NCI-H1092 (cell line): ENCODE measurements at regions not wholly inside any gene's neighbourhood (a gene's known extent, or its start where the extent isn't known, plus 50 kb on each side); places are given as distances from the start of the nearest gene placed in this dataset.

Source experiments
- DNase-seq: peaks from one replicate; lab custom pipeline; 2025; lab: John Stamatoyannopoulos, UW

DNA sequence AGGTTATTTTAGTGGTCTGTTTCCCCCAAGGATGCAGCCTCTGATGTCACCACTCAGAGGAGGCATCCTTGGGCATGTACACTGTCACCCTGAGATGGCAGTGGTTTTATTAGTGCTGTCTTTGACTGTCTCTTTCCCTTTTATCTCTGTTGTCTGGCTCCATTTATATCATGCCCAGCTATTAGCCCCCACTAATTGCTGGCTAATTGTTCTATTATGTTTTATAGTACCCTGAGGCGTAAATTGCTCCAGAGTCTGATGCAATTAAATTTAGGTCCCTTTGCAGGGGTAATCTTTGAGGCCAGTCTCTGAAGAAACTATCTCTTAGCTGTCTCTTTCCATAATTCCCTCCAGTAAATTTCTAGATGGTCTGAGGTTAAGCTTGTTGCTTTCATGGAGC lies 301.0 kb upstream of the KLHL29 start:
- no peak for DNase-seq

DNA sequence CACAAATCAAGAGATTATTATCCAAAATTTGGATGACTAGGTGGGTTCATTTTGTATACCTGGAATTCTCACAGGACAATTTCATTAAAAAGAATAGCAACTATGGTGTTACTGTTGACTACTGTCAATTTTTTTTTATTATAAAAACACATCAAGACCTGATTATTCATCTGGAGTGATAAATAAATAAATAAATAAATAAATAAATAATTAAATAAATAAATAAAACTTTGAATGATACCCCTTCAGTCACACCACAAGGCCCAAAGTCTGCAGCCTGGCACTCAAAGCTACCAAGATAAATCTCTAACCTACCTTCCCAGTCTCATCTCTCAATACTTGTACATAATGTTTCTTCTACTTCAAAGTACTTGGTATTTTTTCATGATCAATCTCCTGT lies 294.0 kb upstream of the KLHL29 start:
- no peak for DNase-seq

DNA sequence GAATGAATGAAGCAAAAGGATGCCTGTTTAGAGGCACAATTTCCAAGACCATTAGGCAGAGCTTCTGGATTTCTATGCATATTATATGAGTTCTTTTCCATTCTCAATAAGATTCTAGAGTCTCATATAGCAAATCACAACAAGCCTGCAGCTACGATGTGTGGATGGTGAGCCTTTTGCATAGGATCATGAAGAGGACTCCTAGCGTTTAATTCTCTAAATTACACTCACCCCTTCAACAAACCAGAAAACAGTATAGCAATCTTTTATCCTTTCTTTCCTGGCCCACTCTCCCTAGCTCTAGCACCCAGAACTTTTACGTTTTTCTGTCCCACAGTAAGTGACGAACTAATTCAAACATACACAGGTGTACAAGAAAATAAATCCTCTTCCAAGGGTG lies 293.1 kb upstream of the KLHL29 start:
- DNase-seq: no peak

DNA sequence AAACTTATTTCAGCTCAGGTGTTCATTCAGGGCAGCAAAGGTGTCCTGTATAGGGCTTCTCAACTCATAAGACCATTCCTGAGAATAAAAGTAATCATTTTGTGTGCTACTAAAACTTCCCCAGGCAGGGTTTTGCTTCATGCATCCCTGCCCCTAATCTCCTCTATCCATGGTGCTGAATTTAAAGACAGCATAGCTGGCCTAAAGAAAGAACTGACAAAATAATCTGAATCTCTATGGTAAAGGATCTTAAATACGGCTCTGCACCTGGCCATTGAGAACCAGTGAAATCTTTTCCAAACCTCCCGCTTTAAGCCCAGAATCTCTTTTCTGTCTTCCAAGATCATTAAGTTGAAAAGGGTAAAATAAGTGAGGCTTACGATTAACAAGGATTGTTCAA lies 292.1 kb upstream of the KLHL29 start:
- DNase-seq: no peak

DNA sequence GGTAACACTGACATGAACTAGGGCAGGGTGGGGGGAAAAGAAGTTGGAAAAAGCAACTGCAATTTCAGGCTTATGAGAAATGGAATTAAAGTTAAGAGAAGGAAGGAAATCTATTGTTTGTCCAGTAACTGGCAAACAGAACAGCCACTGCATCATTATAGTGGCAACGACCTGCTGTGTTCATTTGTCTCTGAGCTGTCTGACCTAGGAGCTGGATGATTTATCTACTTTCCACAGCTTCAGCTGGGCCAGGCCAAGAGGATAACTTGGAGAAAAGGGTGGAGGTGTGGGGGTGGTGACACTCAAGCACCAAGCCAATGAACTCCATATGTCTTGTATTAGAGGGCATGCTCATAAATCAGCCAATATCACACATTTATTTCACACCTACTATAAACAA lies 291.5 kb upstream of the KLHL29 start:
- DNase-seq: no peak

DNA sequence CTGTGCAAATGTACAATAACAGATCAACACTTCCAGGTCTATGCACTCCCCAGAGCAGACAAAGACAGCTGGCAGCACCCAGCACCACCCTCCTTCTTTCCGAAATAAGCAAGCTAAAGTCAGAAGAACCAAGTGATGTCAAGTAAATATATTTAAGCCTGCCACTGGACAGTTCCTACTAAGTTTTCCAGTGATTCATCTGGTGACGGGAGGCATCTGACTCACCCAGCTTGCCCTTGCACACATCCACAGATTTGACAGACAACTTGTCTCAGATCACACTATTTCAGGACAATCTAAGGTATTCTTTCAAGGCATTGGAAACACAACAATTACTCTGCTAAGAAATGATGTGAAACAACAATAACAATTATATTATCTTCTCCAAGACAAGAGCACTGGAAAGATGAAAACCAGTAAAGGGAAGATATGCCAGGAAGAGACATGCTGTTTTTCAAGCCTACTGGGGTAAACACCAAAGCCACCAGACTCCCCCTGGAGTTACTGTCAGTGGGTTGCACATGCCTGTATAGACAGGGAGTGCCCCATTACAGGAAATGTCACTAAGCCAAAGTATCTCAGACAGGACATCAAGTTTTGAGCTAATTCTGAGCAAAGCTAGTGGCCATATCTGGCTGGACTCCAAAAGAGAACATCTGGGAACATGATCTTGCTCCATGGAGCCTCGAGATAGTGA lies 287.9 kb upstream of the KLHL29 start:
- no peak for DNase-seq

DNA sequence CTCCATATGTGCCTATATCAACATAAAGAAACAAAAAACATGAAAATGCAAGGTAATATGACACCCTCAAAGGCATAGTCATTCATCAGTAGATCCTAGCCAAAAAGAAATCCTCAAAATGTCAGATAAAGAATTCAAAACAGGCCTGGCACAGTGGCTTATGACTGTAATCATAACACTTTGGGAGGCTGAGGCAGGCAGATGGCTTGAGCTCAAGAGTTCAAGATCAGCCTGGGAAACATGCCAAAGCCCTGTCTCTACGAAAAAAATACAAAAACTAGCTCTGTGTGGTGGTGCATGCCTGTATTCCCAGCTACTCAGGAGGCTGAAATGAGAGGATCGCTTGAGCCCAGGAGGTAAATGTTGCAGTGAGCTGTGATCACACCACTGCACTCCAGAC lies 284.6 kb upstream of the KLHL29 start:
- no peak for DNase-seq

DNA sequence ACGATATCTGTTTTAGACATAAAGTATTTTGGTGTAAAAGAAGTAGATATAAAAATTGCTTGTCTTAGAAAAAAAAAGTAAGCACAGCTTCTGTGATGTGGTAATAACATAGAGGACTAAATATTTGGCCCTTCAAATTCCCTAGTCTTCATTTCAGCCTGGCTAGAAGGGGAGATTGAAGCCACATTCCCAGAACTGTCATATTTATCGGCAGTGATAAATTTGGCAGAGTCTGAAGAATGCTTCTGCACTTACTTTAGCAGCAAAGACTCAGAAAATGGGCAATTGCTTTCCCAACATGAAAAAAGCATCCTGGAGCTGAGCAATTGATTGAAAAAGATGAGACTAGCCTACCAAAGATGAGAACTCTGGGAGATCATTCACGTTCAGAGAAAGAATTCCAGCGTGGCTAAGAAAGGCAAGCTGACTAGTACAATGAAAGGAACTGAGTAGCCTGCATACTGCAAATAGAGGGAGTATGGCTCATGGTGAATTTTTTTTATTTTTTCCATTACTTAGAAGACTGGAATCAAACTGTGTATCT lies 278.7 kb upstream of the KLHL29 start:
- no peak for DNase-seq

DNA sequence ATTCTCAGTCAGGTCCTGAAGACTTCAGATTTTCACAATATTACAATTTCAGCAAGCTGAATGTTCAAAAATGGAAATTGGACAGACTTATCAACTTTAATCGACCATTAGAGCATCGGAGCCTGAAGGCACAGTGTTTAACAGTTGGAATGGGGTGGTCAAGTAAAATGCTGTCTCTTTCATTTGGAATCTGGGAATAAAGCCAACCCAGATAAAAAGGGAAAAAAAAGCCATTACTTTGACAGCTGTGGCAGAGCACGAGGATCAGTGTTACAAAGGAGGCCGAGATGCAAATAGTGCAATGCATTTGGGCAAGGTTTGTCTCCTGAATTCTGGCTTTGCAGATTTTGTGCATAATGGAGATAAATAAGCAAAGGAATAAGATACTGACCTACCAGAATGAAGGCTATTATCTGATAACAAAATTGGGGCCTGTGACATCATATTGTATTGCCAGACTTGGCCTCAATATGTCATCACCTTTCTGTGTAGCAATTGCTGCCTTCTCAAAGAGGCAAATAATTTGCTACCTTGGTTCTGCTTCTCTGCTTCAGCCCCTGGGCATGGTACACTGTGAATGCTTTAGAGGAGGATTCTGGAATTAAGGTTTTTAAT lies 277.5 kb upstream of the KLHL29 start:
- DNase-seq: peak; percentile 60

DNA sequence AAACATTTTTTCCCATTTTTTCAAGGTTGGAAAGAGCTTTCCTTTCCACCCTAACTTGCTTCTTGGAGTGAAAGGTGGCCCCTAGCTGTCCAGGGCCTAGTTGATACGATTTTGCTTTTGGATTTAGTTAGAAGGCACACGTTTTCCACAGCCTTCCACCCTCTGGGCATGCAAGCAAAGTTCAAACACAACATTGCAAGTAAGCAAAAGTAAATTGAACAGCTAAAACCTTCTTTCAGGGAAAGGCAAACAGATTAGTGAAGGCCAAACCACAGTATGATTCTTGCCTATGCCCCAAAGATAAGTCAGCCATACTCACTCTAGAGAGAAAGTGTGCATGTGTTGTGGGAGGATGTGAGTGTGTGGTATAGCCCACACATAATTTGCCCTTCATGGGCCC lies 273.7 kb upstream of the KLHL29 start:
- DNase-seq: no peak

DNA sequence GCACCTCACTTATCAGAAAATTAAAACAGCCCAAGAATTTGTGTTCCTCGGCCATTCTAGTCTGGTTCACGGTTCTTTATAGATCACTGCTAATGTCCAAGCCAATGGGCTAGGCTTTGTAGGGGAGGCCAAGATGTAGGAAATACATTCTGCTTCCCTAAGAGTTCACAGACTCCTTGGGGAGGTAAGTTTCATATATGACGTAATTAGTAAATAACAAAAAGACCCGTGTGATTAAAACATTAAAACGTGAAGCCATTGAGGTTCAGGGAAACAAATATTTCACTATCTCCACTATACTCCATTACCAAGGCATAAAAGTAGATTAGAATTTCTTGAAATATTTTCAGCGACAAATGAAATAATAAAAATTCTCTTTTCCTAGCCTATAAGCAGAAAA lies 272.5 kb upstream of the KLHL29 start:
- DNase-seq: no peak

DNA sequence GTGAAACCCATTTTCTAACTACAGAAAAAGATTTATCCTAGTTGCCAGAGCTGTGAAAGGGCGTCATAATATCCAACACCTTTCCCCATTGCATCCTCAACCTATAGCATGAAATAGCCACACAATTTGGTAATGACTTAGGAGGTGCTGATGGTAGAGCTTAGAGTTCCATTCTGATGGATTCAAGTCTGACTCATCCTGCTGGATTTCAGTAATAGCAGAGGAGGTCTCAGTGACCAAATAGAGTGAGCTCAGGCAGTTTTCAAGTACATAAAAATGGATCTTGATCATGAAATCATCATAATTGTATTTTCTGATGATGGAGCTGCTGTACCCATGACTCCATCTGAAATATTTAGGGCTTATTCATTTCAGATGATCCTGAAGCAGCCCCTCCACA lies 270.7 kb upstream of the KLHL29 start:
- DNase-seq: no peak

DNA sequence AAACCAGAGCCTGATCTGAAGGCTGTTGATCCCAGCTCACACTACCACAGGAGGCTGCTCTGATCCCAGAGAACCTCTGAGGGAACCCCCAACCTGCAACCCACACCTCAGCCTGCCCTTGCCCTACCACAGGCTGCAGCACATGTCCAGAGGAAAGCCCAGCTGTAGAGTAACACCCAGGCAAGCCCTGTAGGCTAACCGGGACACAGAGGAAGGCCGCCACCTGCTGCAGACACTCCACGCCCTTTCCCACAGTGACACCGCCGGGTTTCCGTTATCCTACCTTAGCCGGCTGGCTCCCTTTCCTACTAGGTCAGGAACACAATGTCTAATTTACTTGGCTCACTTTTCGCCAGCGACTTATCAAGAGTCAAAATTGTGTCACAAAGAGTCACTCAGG lies 266.7 kb upstream of the KLHL29 start:
- no peak for DNase-seq

DNA sequence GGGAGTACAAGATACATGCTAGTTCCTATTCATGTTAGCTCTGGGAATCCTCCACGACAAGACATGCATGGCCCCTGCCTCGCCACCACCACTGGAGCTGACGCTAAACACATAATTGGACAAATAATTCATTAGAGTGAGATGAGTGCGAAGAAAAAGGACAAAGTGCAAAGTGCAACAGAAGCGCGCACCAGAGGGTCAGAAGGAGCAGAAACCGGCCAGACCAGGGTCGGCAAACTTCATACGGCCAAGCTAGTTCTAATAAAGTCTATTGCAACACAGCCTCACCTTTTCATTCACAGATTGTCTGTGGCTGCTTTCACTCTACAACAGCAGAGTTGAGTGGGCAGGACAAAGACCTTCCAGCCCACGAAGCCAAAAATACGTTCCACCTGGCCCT lies 266.1 kb upstream of the KLHL29 start:
- DNase-seq: no peak

DNA sequence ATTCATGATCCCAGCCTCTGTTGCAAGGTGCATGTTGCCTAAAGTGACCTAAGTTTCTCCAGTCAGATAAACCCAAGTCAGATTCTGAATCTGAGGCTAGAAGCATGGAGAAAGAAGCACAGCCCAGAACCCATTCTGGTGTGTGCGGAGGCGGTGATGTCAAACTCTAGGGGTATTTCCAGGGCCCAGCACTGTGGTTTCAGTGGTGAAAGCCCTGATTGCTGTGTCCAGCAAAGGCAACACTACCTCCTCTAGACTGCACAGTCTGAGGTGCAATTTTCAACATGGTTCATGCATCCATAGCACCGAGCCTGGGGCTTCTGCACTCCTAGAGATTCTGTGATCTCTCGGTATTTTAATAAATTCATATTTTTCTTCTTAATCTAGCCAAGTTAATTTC lies 264.8 kb upstream of the KLHL29 start:
- DNase-seq: no peak

DNA sequence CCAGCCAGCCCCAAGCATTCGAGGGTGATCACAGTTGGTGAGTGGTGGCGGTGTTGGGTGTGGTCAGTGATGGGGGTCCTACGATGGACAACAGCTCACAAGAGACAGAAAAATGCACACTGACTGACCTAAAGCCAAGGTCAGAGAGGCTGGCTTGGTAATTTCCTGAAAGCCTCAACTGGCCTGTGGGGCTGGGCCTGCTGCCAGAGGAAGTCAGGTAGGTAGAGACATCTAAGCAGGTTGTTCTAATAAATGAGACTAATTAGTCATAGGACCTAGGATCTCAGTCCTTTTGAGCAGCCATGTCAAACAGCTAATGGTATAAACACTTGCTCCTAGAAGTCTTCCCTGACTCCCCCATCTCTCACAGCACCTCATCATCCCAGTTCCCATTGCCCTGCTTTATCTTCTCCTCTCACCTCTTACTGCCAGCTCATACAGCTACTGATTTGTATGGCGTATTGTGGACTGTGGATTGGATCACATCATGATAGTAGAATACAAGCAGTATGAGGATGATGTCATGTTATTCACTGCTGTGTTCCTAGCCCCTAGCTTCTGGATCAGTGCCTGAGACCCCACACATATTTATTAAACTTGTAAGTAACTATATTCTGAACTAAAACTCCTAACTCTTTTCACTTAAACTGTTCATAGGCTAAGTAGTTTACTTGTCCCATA lies 262.9 kb upstream of the KLHL29 start:
- DNase-seq: no peak

DNA sequence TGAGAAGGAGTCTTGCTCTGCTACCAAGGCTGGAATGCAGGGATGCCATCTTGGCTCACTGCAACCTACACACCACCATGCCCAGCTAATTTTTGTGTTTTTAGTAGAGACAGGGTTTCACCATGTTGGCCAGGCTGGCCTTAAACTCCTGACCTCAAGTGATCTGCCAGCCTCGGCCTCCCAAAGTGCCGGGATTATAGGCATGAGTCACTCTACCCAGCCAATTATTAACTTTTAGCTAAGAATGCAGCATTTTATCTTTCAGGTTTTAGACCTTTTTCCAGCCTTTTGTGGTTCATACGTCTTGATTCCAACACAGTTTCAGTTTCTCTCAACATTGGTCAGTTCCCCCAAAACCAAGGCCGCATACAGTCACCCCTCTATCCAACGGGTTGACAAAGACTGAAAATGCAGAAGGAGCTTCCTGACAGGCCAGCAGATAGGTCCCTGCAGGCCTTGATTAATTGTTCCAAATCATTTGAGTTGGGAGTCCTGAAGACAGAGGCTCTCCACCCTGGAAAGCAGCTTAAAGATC lies 262.2 kb upstream of the KLHL29 start:
- no peak for DNase-seq

DNA sequence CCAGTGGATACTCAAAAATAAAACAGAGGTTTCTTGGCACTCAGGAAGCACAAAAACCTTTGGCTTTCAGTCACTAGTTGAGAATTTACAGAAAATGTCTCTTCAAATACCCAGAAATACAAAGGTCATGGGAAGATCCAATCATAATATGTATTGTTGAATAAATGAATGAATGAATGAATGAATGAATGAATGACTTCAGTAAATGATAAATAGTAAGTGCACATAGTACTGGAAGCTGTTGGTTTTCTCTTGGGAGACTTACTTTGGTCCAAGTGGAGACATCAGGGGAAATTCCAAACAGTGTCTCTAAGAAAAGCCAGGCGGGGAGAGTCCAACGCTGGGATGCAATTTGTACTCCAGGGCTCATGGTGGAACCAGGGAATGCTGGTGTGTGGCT lies 261.3 kb upstream of the KLHL29 start:
- DNase-seq: no peak

DNA sequence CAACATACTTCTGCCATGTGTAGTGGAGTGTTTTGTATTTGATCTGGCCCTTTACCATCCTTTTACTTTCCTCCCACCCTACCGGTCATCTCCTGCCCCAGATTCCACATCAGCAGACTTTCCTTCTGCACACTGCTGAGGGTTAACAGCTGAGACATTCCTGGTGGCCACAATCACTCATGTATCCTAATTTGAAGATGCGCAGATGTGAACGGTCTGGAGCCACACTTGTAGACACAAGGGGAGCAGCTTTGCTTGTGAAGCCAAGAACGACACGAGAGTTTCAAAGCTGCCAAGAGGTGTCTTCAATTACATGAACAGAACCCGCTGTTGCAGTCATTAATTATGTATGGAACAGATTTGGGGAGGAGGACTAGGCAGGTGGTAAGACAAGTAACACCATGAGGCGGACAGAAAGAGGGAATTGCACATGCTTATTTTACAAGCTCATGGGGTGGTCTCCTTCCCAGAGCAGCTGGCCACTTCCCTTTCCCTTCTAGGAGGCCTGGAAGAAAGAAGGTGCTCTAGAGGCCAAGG lies 260.7 kb upstream of the KLHL29 start:
- DNase-seq: no peak

DNA sequence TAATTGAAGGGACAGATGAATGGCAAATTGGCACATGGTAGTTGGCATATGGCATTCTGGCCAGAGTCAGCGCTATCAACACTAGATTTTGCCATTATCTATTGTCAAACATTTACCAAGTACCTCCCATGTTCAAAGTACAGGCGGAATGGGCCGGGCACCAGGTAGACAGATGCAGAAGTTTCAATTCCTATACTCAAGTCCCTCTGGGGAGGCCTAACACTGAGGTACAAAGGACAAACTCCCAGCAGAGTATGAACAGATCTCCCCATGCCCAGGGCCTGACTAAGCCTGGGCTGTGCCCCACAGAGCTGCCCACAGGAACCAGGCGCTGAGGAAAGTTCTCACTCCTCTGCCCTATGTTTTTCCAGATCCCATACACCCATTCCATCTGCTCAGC lies 257.5 kb upstream of the KLHL29 start:
- DNase-seq: no peak

DNA sequence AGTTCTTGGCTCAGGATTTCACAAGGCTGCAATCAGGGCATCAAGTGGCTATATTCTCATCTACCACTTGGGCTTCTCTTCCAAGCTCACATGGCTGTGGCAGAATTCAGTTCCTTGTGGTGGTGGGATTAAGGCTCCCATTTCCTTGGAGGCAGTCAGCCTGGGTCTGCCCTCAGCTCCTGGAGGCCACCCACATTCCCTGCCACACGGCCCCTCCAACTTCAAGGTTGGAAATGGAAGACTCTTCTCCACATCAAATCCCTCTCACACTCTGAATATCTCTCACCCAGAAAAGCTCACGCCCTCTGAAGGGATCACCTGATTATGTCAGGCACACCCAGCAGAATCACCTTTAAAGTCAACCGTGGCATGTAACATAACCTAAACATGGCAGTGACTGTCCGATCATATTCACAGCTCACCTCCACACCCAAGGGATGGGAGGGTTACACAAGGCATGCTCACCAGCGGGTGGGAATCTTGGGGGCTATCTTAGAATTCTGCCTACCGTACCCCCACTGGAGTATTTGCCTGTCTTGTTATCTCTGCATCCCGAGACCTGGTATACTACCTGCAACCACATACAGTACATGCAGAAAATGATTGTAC lies 256.2 kb upstream of the KLHL29 start:
- no peak for DNase-seq

DNA sequence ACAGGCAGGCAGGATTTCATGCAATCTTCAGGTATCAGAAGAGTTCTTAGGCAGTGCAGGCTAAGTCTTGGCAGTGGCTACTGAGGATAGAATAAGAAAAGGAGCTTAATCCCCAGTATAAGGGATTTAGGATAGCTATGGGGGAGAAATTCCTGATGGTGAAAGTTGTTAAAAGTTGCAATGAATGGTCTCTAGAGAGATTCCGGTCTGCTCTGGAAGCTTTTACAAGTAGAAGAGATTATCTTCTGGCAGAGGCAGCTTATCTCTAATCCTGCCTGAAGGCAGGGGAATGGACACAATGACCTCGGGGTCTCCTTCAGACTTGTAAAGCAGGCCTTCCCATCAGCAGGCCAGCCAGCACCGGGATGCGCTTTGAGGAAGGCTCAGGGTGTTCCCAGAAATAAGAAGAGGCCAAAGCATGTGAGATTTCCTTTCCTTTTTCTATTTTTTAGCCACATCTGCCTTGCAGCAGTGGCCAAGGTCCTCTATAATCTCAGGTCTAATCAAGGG lies 253.9 kb upstream of the KLHL29 start:
- no peak for DNase-seq
